Cardiac muscle cell (in vitro differentiated cells and primary cell): ENCODE measurements at regions not wholly inside any gene's neighbourhood (a gene's known extent, or its start where the extent isn't known, plus 50 kb on each side); places are given as distances from the start of the nearest gene placed in this dataset.

Source experiments
- DNase-seq, 2 donors: peaks; one replicate each; pipeline versions ENCODE4 v3.0.0 to v3.0.0-alpha.2; 2010 to 2017; ENCODE audit warnings: low read depth in 1 of 2, low spot score in 1 of 2
- H3K27ac ChIP-seq: fragments of 200-600 bp; sonication (generic); 2 replicates; pipeline ENCODE4 v1.5.1; 2016
- H3K27me3 ChIP-seq: fragments of 200-600 bp; sonication (generic); 2 replicates; pipeline ENCODE4 v1.6.0; 2016; ENCODE audit warnings: control low read depth
- H3K36me3 ChIP-seq: fragments of 200-600 bp; sonication (generic); 2 replicates; pipeline ENCODE4 v1.5.1; 2016; ENCODE audit warnings: control low read depth
- H3K4me1 ChIP-seq: fragments of 200-600 bp; sonication (generic); 2 replicates; pipeline ENCODE4 v1.8.1; 2017; ENCODE audit warnings: low read depth, mild to moderate bottlenecking, mixed run types
- H3K4me3 ChIP-seq: fragments of 200-600 bp; sonication (generic); 2 replicates; pipeline ENCODE4 v1.5.1; 2016; ENCODE audit warnings: mild to moderate bottlenecking
- H3K9me3 ChIP-seq: fragments of 200-600 bp; sonication (generic); 2 replicates; pipeline ENCODE4 v1.5.1; 2017; ENCODE audit warnings: low read depth, mild to moderate bottlenecking, control low read depth
- CTCF ChIP-seq: IDR thresholded peaks from 2 replicates; pipeline ENCODE4 v1.5.1; 2012; ENCODE audit warnings: low read depth, mild to moderate bottlenecking, low read length

GRCh38 chr5:38008198-38008597 is 168.4 kb upstream of the GDNF start:
- H3K9me3 ChIP-seq = no peaks in the 10 kb centered on the region
- H3K27ac ChIP-seq = no peak overlapping the region
- no peak for TF ChIP-seq CTCF
- H3K36me3 ChIP-seq = no peaks in the 10 kb centered on the region
- DNase-seq = peak in 1 of 2 donors; percentile 27
- H3K4me3 ChIP-seq = no peak overlapping the region
- H3K27me3 ChIP-seq = no peaks in the 10 kb centered on the region
- peaks cover 13% of the 10 kb centered on the region for H3K4me1 ChIP-seq

DNA sequence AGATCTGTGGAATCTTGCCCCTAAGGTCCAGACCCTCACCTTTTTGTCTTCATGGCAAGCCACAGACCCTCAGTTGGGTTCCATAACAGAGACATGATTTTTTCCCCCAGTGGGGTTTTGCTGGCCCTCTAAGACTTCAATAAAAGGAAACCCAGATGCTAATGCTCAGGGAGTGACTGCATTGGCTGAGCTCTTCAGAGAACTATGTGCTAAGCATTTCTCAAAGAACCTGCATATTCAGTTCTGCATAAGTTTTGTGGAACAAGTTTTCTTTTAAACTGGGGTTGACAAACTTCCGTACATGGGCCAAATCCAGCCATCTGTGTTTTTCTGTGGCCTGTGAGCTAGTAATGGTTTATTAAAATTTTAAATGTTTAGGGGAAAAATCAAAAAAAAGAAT is 159.8 kb upstream of the GDNF start:
- no peaks in the 10 kb centered on the region for H3K9me3 ChIP-seq

GRCh38 chr5:37996918-37997317 is 157.1 kb upstream of the GDNF start:
- no peak for DNase-seq
- H3K4me3 ChIP-seq = no peak overlapping the region
- no peak for TF ChIP-seq CTCF
- no peaks in the 10 kb centered on the region for H3K36me3 ChIP-seq
- no peaks in the 10 kb centered on the region for H3K27me3 ChIP-seq
- H3K27ac ChIP-seq = no peak overlapping the region
- peaks cover 3% of the 10 kb centered on the region for H3K4me1 ChIP-seq
- H3K9me3 ChIP-seq = no peaks in the 10 kb centered on the region

More for the DNA sequence above, 159.8 kb upstream of the GDNF start:
- no peak for DNase-seq
- Histone ChIP-seq H3K4me3 (no peak overlapping the region), H3K4me1 (no peaks in the 10 kb centered on the region), H3K27ac (no peak overlapping the region), H3K36me3 (no peaks in the 10 kb centered on the region), H3K27me3 (no peaks in the 10 kb centered on the region)
- TF ChIP-seq CTCF = no peak

GRCh38 chr5:37994729-37995128 is 154.9 kb upstream of the GDNF start:
- Histone ChIP-seq H3K4me3 (no peak overlapping the region), H3K27me3 (no peaks in the 10 kb centered on the region), H3K4me1 (peaks cover 16% of the 10 kb centered on the region), H3K27ac (no peak overlapping the region), H3K9me3 (no peaks in the 10 kb centered on the region), H3K36me3 (no peaks in the 10 kb centered on the region)
- DNase-seq = no peak
- TF ChIP-seq CTCF = no peak

GRCh38 chr5:37991301-37992299 is 151.8 kb upstream of the GDNF start:
- Histone ChIP-seq H3K4me1 (peaks cover 48% of the 10 kb centered on the region), H3K9me3 (no peaks in the 10 kb centered on the region), H3K36me3 (no peaks in the 10 kb centered on the region), H3K4me3 (no peak overlapping the region), H3K27ac (peak overlapping the region; percentile 61), H3K27me3 (no peaks in the 10 kb centered on the region)
- peak in 1 of 2 donors; percentile 68 for DNase-seq
- TF ChIP-seq CTCF = no peak
